ENCODE measurements at regions not wholly inside any gene's neighbourhood (a gene's known extent, or its start where the extent isn't known, plus 50 kb on each side); places are given as distances from the start of the nearest gene placed in this dataset.

- TF ChIP-seq CTCF (IDR thresholded peaks at IDR 0.05 in 4 of 5, conservative IDR thresholded peaks at IDR 0.05 in 1 of 5) (no peak), POLR2A (IDR thresholded peaks at IDR 0.05) (no peak)
Measured at GRCh38 chr20:57944988-57945387, 235.2 kb upstream of the PMEPA1 start.
